ENCODE measurements at regions not wholly inside any gene's neighbourhood (a gene's known extent, or its start where the extent isn't known, plus 50 kb on each side); places are given as distances from the start of the nearest gene placed in this dataset.

DNA sequence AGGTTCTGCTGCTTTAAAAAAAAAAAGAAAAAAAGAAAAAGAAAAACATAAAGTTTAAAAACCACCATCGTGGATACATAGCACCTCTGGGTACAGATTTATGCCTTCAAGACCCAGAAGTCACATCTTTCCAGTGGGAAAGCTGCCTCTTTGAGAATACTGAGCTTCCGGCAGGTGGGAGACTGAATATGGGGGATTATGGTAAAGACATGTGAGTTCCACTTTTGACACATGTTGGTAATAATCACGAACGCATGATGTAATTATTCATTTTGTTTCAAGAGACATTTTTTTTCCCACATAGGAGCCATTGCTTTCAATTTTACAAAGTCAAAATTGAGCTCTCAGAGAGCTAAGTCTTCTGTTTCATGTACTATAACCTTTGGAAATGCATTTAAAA, 229.7 kb upstream of the CDH5 start:
- DNase-seq: no peak
- no peak overlapping the region for H3K27ac ChIP-seq
- no peaks in the 10 kb centered on the region for H3K4me1 ChIP-seq
- H3K36me3 ChIP-seq: no peaks in the 10 kb centered on the region
- no peaks in the 10 kb centered on the region for H3K9me3 ChIP-seq
- no peak overlapping the region for H3K4me3 ChIP-seq
- no peaks in the 10 kb centered on the region for H3K27me3 ChIP-seq
- TF ChIP-seq POLR2A (IDR thresholded peaks at IDR 0.05) (no peak), CTCF (IDR thresholded peaks at IDR 0.05) (no peak)

DNA sequence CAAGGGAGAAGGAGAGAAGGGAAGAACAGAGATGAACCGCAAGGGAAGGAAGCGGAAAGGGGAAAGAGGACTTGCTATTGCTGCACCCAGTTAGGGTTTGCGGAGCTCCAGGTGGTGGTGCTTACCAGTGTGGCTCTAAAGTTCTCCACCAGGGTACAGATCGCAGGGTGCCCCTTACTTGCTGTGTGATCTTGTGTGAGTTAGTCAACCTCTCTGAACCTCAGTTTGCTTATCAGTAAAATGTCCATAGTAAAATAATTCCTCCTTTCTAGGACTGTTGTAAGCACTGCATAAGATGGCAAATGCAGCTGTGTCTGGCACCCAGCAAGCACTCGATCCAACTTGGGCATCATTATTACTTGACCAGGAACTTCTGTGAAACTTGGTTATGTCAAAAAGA, 230.7 kb upstream of the CDH5 start:
- DNase-seq: no peak
- Histone ChIP-seq H3K4me1 (no peaks in the 10 kb centered on the region), H3K36me3 (no peaks in the 10 kb centered on the region), H3K4me3 (no peak overlapping the region), H3K9me3 (no peaks in the 10 kb centered on the region), H3K27ac (no peak overlapping the region), H3K27me3 (no peaks in the 10 kb centered on the region)
- TF ChIP-seq CTCF (IDR thresholded peaks at IDR 0.05): no peak

DNA sequence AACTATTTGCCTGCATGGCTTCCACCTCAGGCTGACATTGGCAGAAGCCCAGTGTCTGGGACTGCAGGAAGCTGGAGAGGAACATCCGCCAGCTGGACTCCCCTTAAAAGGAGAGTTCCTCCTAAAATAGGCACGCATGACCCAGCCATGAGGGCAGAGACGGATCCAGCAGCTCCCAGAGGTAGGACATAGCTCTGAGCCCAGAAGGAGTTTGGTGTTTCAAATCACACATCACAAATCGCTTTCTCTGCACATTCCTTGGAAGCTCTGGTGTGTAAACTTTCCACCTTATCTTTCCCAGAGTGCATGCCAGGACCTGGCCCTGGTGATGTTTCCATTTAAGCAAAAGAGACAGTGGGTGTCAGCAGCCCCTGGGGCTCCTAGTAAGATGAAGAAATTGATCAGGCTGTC, 231.1 kb upstream of the CDH5 start:
- Histone ChIP-seq H3K9me3 (no peaks in the 10 kb centered on the region), H3K36me3 (no peaks in the 10 kb centered on the region), H3K4me3 (no peak overlapping the region), H3K4me1 (no peaks in the 10 kb centered on the region), H3K27ac (no peak overlapping the region), H3K27me3 (no peaks in the 10 kb centered on the region)
- TF ChIP-seq CTCF (IDR thresholded peaks at IDR 0.05) (no peak), POLR2A (IDR thresholded peaks at IDR 0.05) (no peak)
- peak in 1 of 3 donors; percentile 49 for DNase-seq

DNA sequence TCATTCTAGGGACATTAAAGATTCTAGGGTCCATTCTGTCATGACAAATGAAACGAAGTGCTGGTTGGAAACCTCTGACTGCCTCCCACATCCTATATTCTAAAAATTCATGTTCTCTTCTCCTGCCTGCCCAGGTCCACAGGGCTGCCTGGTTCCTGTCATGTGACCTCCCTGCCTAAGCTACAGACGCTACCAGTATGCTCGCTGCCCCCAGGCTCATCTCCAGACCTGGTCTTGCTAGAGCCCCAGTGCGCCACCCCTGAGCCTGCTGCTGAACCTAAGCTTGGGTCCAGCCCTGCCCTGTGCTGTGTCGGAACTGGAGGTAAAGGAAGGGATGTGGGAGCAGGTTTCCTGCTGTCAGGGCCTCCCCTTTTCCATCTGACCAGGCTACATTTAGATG, 231.6 kb upstream of the CDH5 start:
- Histone ChIP-seq H3K36me3 (no peaks in the 10 kb centered on the region), H3K27me3 (no peaks in the 10 kb centered on the region), H3K4me3 (no peak overlapping the region), H3K4me1 (no peaks in the 10 kb centered on the region), H3K27ac (no peak overlapping the region), H3K9me3 (no peaks in the 10 kb centered on the region)
- DNase-seq: no peak
- TF ChIP-seq CTCF (IDR thresholded peaks at IDR 0.05) (no peak), POLR2A (IDR thresholded peaks at IDR 0.05) (no peak)

GRCh38 chr16:66133643-66134338, 232.7 kb upstream of the CDH5 start:
- Histone ChIP-seq H3K27ac (no peak overlapping the region), H3K27me3 (no peaks in the 10 kb centered on the region), H3K4me1 (no peaks in the 10 kb centered on the region), H3K4me3 (no peak overlapping the region), H3K36me3 (no peaks in the 10 kb centered on the region), H3K9me3 (no peaks in the 10 kb centered on the region)
- no peak for TF ChIP-seq CTCF (IDR thresholded peaks at IDR 0.05)
- no peak for TF ChIP-seq POLR2A (IDR thresholded peaks at IDR 0.05)
- no peak for DNase-seq

GRCh38 chr16:66131895-66132294, 234.6 kb upstream of the CDH5 start:
- no peak for DNase-seq
- Histone ChIP-seq H3K4me1 (no peaks in the 10 kb centered on the region), H3K27ac (no peak overlapping the region), H3K27me3 (no peaks in the 10 kb centered on the region), H3K9me3 (no peaks in the 10 kb centered on the region), H3K4me3 (no peak overlapping the region), H3K36me3 (no peaks in the 10 kb centered on the region)
- TF ChIP-seq CTCF (IDR thresholded peaks at IDR 0.05) (no peak), POLR2A (IDR thresholded peaks at IDR 0.05) (no peak)

All from Peyer's patch (tissue), 4 donors.